CD4-positive, alpha-beta memory T cell (primary cell): ENCODE measurements at regions not wholly inside any gene's neighbourhood (a gene's known extent, or its start where the extent isn't known, plus 50 kb on each side); places are given as distances from the start of the nearest gene placed in this dataset.

Source experiments
- CTCF ChIA-PET: fragments of 350-600 bp; sonication (Branson Sonifier 250); formaldehyde crosslinking; loops from one replicate; lab custom pipeline; 2021; ENCODE audit warnings: inconsistent platforms; ENCODE audit not compliant: partially characterized antibody; lab: Charles Lee
- POLR2A ChIA-PET: fragments of 350-600 bp; sonication (Branson Sonifier 250); formaldehyde crosslinking; loops from one replicate; lab custom pipeline; 2021; ENCODE audit not compliant: partially characterized antibody; lab: Charles Lee
- DNase-seq, 5 donors: peaks; one replicate each; pipeline versions ENCODE4 v3.0.0 to v3.0.0-alpha.2; 2020 to 2022; ENCODE audit warnings: mixed read lengths in 1 of 5
- H3K27ac ChIP-seq: one replicate; pipeline ENCODE4 v1.7.0; 2013; ENCODE audit warnings: low read depth, low read length
- H3K27me3 ChIP-seq: 2 replicates; pipeline ENCODE4 v1.7.0; 2013; ENCODE audit warnings: mild to moderate bottlenecking, low read length, moderate library complexity; ENCODE audit not compliant: insufficient read depth
- H3K36me3 ChIP-seq: 2 replicates; pipeline ENCODE4 v1.7.0; 2013; ENCODE audit warnings: mild to moderate bottlenecking, low read length, moderate library complexity; ENCODE audit not compliant: insufficient read depth
- H3K4me1 ChIP-seq: 2 replicates; pipeline ENCODE4 v1.7.0; 2013; ENCODE audit warnings: mild to moderate bottlenecking, low read length, moderate library complexity; ENCODE audit not compliant: insufficient read depth
- H3K4me3 ChIP-seq, 2 donors: one replicate each; pipeline ENCODE4 v1.7.0; 2013; ENCODE audit warnings: low read length in 2 of 2, mild to moderate bottlenecking in 1 of 2
- H3K9me3 ChIP-seq, 2 donors: one replicate each; pipeline ENCODE4 v1.7.0; 2013; ENCODE audit warnings: low read length in 2 of 2, control low read depth in 1 of 2; ENCODE audit not compliant: control insufficient read depth in 1 of 2
- H3K27ac Mint-ChIP-seq, 7 donors: one replicate each; pipeline ENCODE4 v1.8.0; 2020 to 2021; ENCODE audit warnings: mixed read lengths in 7 of 7, mild to moderate bottlenecking in 6 of 7, inconsistent platforms in 3 of 7, moderate library complexity in 3 of 7
- H3K27me3 Mint-ChIP-seq, 2 donors: one replicate each; pipeline ENCODE4 v1.8.0; 2020 to 2021; ENCODE audit warnings: mixed read lengths in 2 of 2
- H3K36me3 Mint-ChIP-seq, 2 donors: one replicate each; pipeline ENCODE4 v1.8.0; 2020 to 2021; ENCODE audit warnings: mixed read lengths in 2 of 2, inconsistent platforms in 1 of 2, mild to moderate bottlenecking in 1 of 2
- H3K4me1 Mint-ChIP-seq, 4 donors: one replicate each; pipeline ENCODE4 v1.8.0; 2020 to 2021; ENCODE audit warnings: mixed read lengths in 4 of 4, mild to moderate bottlenecking in 1 of 4
- H3K4me3 Mint-ChIP-seq, 8 donors: one replicate each; pipeline ENCODE4 v1.8.0; 2020 to 2021; ENCODE audit warnings: mixed read lengths in 8 of 8, mild to moderate bottlenecking in 7 of 8, moderate library complexity in 6 of 8, inconsistent platforms in 3 of 8
- H3K9me3 Mint-ChIP-seq, 8 donors: one replicate each; pipeline ENCODE4 v1.8.0; 2020 to 2021; ENCODE audit warnings: mixed read lengths in 8 of 8, mild to moderate bottlenecking in 5 of 8, inconsistent platforms in 3 of 8, moderate library complexity in 1 of 8
- intact Hi-C: fragments of 100-400 bp; cut with micrococcal nuclease; formaldehyde crosslinking; loops from one replicate; pipeline ENCODE4 v1.15.1; 2023

DNA sequence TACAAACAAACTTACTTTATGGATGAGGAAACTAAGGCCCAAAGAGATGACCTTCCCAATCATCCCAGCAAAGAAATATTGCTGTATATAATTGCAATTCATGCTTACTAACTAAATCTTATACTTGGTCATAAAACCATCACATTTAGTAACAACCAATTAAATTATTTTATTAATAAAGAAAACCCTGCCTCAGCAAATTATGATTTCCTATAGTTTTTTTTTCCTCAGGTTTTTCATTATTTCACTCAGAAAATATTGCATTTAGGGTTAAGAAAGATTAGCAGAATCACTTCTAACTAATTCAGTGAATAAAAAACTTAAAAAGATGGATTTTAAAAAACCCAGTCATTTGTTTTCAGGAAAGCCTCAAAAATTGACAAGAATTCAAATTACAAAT, 86.5 kb upstream of the GADL1 start:
- H3K27me3 Mint-ChIP-seq, result no peaks in the 10 kb centered on the region
- POLR2A ChIA-PET, result no interaction called here
- peaks cover 0 to 7% (median 2%) of the 10 kb centered on the region in 4 donors for H3K4me1 Mint-ChIP-seq
- no peaks in the 10 kb centered on the region for H3K36me3 Mint-ChIP-seq
- no peak overlapping the region for H3K4me3 Mint-ChIP-seq
- no peak for DNase-seq
- no peaks in the 10 kb centered on the region for H3K9me3 ChIP-seq
- H3K4me1 ChIP-seq, result no peaks in the 10 kb centered on the region
- intact Hi-C loops, result no loop called here
- no peak overlapping the region for H3K27ac Mint-ChIP-seq
- H3K27me3 ChIP-seq, result no peaks in the 10 kb centered on the region
- H3K9me3 Mint-ChIP-seq, result no peaks in the 10 kb centered on the region
- H3K27ac ChIP-seq, result no peak overlapping the region
- CTCF ChIA-PET, result interaction anchor here (0.6 to 0.7 kb wide), 2 partner anchors 119 to 442 kb away, joined by 3 read pairs; no protein-coding TSS in a partner anchor
- no peaks in the 10 kb centered on the region for H3K36me3 ChIP-seq
- no peak overlapping the region for H3K4me3 ChIP-seq

DNA sequence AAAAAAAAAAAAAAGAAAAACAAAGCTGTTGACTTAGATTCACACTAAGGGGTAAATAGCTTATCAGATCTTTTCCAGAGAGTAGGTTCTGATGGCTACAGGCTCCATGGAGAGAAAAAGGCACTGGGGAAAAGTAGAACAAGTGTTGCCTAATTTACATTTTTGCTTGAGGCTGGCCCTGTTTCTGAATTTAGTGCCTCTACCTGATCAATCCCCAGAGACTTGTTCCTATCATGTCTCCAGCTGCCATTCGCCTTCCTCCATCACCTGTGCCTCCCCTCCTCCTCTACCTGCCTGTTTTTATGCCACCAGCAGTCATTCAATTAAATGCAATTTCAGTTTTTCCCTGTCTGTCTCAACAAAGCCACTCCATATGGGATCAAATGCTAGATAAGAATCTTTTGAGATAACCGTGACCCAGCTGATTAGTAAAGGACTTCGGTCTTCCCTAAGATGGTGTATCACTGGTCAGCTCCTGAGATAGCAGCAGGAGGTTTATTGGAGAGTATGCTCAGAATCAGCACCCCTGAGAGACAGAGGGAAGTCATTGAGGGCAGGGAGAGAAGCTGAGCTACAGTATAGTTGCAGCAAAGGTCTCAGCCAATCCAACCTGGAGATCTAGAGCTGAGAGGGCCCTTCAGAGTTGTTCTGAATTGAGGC, 88.1 kb upstream of the GADL1 start:
- Histone ChIP-seq H3K9me3 (no peaks in the 10 kb centered on the region), H3K4me1 (no peaks in the 10 kb centered on the region), H3K4me3 (no peak overlapping the region), H3K27ac (no peak overlapping the region), H3K27me3 (no peaks in the 10 kb centered on the region), H3K36me3 (no peaks in the 10 kb centered on the region)
- no peak overlapping the region for H3K27ac Mint-ChIP-seq
- no peak for DNase-seq
- H3K9me3 Mint-ChIP-seq, result no peaks in the 10 kb centered on the region
- H3K4me1 Mint-ChIP-seq, result peaks cover 0 to 7% (median 3%) of the 10 kb centered on the region in 4 donors
- POLR2A ChIA-PET, result no interaction called here
- no peak overlapping the region for H3K4me3 Mint-ChIP-seq
- H3K27me3 Mint-ChIP-seq, result no peaks in the 10 kb centered on the region
- CTCF ChIA-PET, result no interaction called here
- intact Hi-C loops, result no loop called here
- no peaks in the 10 kb centered on the region for H3K36me3 Mint-ChIP-seq

GRCh38 chr3:30984855-30985749, 90.6 kb upstream of the GADL1 start:
- Mint-ChIP-seq H3K27ac (peak overlapping the region in 2 of 7 donors; percentile 14 to 42), H3K9me3 (no peaks in the 10 kb centered on the region), H3K4me3 (no peak overlapping the region), H3K4me1 (peaks cover 0 to 7% (median 4%) of the 10 kb centered on the region in 4 donors), H3K36me3 (no peaks in the 10 kb centered on the region), H3K27me3 (peaks cover 0 to 2% of the 10 kb centered on the region in 2 donors)
- Histone ChIP-seq H3K4me3 (no peak overlapping the region), H3K36me3 (no peaks in the 10 kb centered on the region), H3K27ac (no peak overlapping the region), H3K27me3 (no peaks in the 10 kb centered on the region), H3K9me3 (no peaks in the 10 kb centered on the region), H3K4me1 (no peaks in the 10 kb centered on the region)
- CTCF ChIA-PET, result no interaction called here
- DNase-seq, result no peak
- POLR2A ChIA-PET, result no interaction called here
- intact Hi-C loops, result no loop called here

DNA sequence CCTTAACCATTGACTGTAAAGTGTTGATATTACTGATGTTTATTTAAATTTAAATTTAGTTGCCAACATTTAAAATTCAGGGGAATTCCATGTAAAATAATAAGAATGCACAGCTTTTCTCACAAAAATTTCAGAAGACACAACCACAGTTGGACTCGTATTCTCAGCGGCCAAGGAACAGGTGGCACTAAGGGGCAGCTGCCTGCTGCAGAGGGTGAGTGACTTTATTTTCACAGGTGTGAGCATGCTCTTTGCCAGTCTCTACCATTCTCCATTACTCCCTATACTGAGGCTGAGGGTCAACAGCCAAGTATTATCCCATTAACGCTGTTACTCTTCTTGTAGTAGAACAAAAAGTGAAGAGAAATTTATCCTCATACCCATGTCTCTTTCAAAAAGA, 92.1 kb upstream of the GADL1 start:
- Mint-ChIP-seq H3K27me3 (peaks cover 0 to 2% of the 10 kb centered on the region in 2 donors), H3K4me3 (no peak overlapping the region), H3K9me3 (no peaks in the 10 kb centered on the region), H3K27ac (no peak overlapping the region), H3K4me1 (peaks cover 0 to 7% (median 4%) of the 10 kb centered on the region in 4 donors), H3K36me3 (no peaks in the 10 kb centered on the region)
- POLR2A ChIA-PET, result no interaction called here
- Histone ChIP-seq H3K36me3 (no peaks in the 10 kb centered on the region), H3K9me3 (no peaks in the 10 kb centered on the region), H3K27me3 (no peaks in the 10 kb centered on the region), H3K4me1 (no peaks in the 10 kb centered on the region), H3K27ac (no peak overlapping the region), H3K4me3 (no peak overlapping the region)
- intact Hi-C loops, result no loop called here
- CTCF ChIA-PET, result no interaction called here
- DNase-seq, result no peak

GRCh38 chr3:30988769-30989168, 94.3 kb upstream of the GADL1 start:
- H3K4me3 Mint-ChIP-seq, result no peak overlapping the region
- no peaks in the 10 kb centered on the region for H3K36me3 Mint-ChIP-seq
- intact Hi-C loops, result no loop called here
- H3K27me3 Mint-ChIP-seq, result peaks cover 2% of the 10 kb centered on the region in 2 donors
- no peak for DNase-seq
- Histone ChIP-seq H3K9me3 (no peaks in the 10 kb centered on the region), H3K27ac (no peak overlapping the region), H3K4me3 (no peak overlapping the region), H3K36me3 (no peaks in the 10 kb centered on the region), H3K4me1 (no peaks in the 10 kb centered on the region), H3K27me3 (no peaks in the 10 kb centered on the region)
- H3K4me1 Mint-ChIP-seq, result peaks cover 0 to 7% (median 4%) of the 10 kb centered on the region in 4 donors
- POLR2A ChIA-PET, result no interaction called here
- CTCF ChIA-PET, result no interaction called here
- H3K27ac Mint-ChIP-seq, result no peak overlapping the region
- H3K9me3 Mint-ChIP-seq, result peaks cover 0 to 5% (median 2%) of the 10 kb centered on the region in 8 donors

GRCh38 chr3:30989276-30990030, 95.0 kb upstream of the GADL1 start:
- Mint-ChIP-seq H3K36me3 (no peaks in the 10 kb centered on the region), H3K27me3 (peaks cover 2% of the 10 kb centered on the region in 2 donors), H3K27ac (peak overlapping the region in 1 of 7 donors; percentile 55), H3K4me1 (peaks cover 0 to 6% (median 4%) of the 10 kb centered on the region in 4 donors), H3K4me3 (no peak overlapping the region), H3K9me3 (peaks cover 2 to 8% (median 3%) of the 10 kb centered on the region in 8 donors)
- intact Hi-C loops, result no loop called here
- ChIA-PET CTCF (no interaction called here), POLR2A (no interaction called here)
- no peak for DNase-seq
- Histone ChIP-seq H3K4me3 (no peak overlapping the region), H3K27ac (no peak overlapping the region), H3K9me3 (no peaks in the 10 kb centered on the region), H3K4me1 (no peaks in the 10 kb centered on the region), H3K36me3 (no peaks in the 10 kb centered on the region), H3K27me3 (no peaks in the 10 kb centered on the region)

GRCh38 chr3:30996467-30996866, 102.0 kb upstream of the GADL1 start:
- Mint-ChIP-seq H3K4me1 (peaks cover 0 to 2% (median 0%) of the 10 kb centered on the region in 4 donors), H3K27ac (no peak overlapping the region), H3K36me3 (no peaks in the 10 kb centered on the region), H3K9me3 (peaks cover 2 to 13% (median 7%) of the 10 kb centered on the region in 8 donors), H3K4me3 (no peak overlapping the region), H3K27me3 (peaks cover 2% of the 10 kb centered on the region in 2 donors)
- Histone ChIP-seq H3K27ac (no peak overlapping the region), H3K27me3 (no peaks in the 10 kb centered on the region), H3K36me3 (no peaks in the 10 kb centered on the region), H3K9me3 (no peaks in the 10 kb centered on the region), H3K4me3 (no peak overlapping the region), H3K4me1 (no peaks in the 10 kb centered on the region)
- CTCF ChIA-PET, result no interaction called here
- intact Hi-C loops, result no loop called here
- DNase-seq, result no peak
- POLR2A ChIA-PET, result no interaction called here
